ENCODE measurements at regions not wholly inside any gene's neighbourhood (a gene's known extent, or its start where the extent isn't known, plus 50 kb on each side); places are given as distances from the start of the nearest gene placed in this dataset.

- ATAC-seq: no peak
- H3K27ac ChIP-seq (ENCODE audit: low read length): no peak overlapping the region
Measured at GRCh38 chr16:55398762-55399161, 74.8 kb downstream of the IRX6 start.

DNA sequence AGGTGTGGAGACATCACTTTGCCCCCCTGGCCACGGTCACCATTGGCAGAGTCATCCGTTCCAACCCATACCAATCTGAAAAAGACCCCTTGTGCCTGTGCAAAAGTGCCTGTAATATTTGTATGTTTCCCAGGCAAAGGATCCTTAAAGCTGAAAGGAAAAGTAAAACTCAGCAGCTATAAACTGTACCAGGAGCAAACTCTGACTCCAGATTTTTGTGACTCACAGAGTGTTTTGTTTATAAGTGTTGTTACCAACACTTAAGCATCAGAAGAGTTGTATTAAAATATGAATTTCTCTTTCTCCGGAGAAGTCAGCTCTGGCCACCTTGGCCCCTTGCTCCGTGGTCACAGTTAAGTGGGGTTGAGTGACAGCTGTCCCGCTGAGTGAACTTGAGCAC is 75.9 kb downstream of the IRX6 start:
- intact Hi-C loops (cut with DNase I): no loop called here
- 87% methylated on average over 5 of the region's 5 CpGs for WGBS

More at GRCh38 chr16:55398762-55399161, 74.8 kb downstream of the IRX6 start:
- no peaks in the 10 kb centered on the region for H3K9me3 ChIP-seq (ENCODE audit: control insufficient read depth, low read length)
- H3K27me3 ChIP-seq (ENCODE audit: control insufficient read depth, insufficient read depth): peaks cover 3% of the 10 kb centered on the region
- 72% methylated on average over 10 of the region's 10 CpGs for WGBS
- H3K4me1 ChIP-seq (ENCODE audit: control insufficient read depth, insufficient read depth, low read length): no peaks in the 10 kb centered on the region
- intact Hi-C loops (cut with DNase I): no loop called here
- no peak overlapping the region for H3K4me3 ChIP-seq (ENCODE audit: low read length)
- no peak for DNase-seq

DNA sequence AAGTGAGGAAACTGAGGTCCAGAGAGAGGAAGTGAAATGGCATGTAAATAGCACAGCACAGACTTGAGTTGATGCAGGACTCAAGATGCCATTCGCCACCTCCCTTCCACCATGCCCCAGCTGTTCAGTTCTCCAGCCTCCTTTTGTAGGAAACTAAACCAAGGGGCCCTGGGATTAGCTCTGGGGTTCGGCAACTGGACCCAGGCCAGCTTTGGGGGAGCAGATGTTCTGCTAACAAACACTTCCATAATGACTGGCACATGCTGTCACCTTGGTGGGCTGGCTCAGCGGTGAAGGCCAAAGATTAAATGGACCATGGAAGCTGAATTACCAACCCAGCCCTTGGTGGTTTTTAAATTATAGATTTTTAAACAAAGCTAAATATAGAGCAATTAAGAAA is 77.0 kb downstream of the IRX6 start:
- Histone ChIP-seq H3K4me1 (ENCODE audit: control insufficient read depth, insufficient read depth, low read length) (no peaks in the 10 kb centered on the region), H3K4me3 (ENCODE audit: low read length) (no peak overlapping the region), H3K27me3 (ENCODE audit: control insufficient read depth, insufficient read depth) (peaks cover 5% of the 10 kb centered on the region), H3K27ac (ENCODE audit: low read length) (no peak overlapping the region), H3K9me3 (ENCODE audit: control insufficient read depth, low read length) (no peaks in the 10 kb centered on the region)
- no peak for DNase-seq
- WGBS: 77% methylated on average over 3 of the region's 3 CpGs
- no peak for ATAC-seq
- intact Hi-C loops (cut with DNase I): no loop called here

More for the DNA sequence above, 75.9 kb downstream of the IRX6 start:
- Histone ChIP-seq H3K27ac (ENCODE audit: low read length) (no peak overlapping the region), H3K9me3 (ENCODE audit: control insufficient read depth, low read length) (no peaks in the 10 kb centered on the region), H3K27me3 (ENCODE audit: control insufficient read depth, insufficient read depth) (peaks cover 5% of the 10 kb centered on the region), H3K4me1 (ENCODE audit: control insufficient read depth, insufficient read depth, low read length) (no peaks in the 10 kb centered on the region), H3K4me3 (ENCODE audit: low read length) (no peak overlapping the region)
- ATAC-seq (no peak), DNase-seq (no peak)

GRCh38 chr16:55403464-55403863 is 75.5 kb upstream of the MMP2 start:
- no peak overlapping the region for H3K4me3 ChIP-seq (ENCODE audit: low read length)
- H3K27me3 ChIP-seq (ENCODE audit: control insufficient read depth, insufficient read depth): peaks cover 5% of the 10 kb centered on the region
- H3K9me3 ChIP-seq (ENCODE audit: control insufficient read depth, low read length): no peaks in the 10 kb centered on the region
- 80% methylated on average over 1 of the region's 1 CpG for WGBS
- ATAC-seq (no peak), DNase-seq (no peak)
- no peak overlapping the region for H3K27ac ChIP-seq (ENCODE audit: low read length)
- no peaks in the 10 kb centered on the region for H3K4me1 ChIP-seq (ENCODE audit: control insufficient read depth, insufficient read depth, low read length)
- intact Hi-C loops (cut with DNase I): no loop called here

GRCh38 chr16:55406651-55407050 is 72.3 kb upstream of the MMP2 start:
- 40% methylated on average over 2 of the region's 2 CpGs for WGBS
- Histone ChIP-seq H3K4me1 (ENCODE audit: control insufficient read depth, insufficient read depth, low read length) (no peaks in the 10 kb centered on the region), H3K4me3 (ENCODE audit: low read length) (no peak overlapping the region), H3K27me3 (ENCODE audit: control insufficient read depth, insufficient read depth) (peaks cover 5% of the 10 kb centered on the region), H3K9me3 (ENCODE audit: control insufficient read depth, low read length) (no peaks in the 10 kb centered on the region), H3K27ac (ENCODE audit: low read length) (no peak overlapping the region)
- intact Hi-C loops (cut with DNase I): no loop called here
- ATAC-seq (no peak), DNase-seq (no peak)

DNA sequence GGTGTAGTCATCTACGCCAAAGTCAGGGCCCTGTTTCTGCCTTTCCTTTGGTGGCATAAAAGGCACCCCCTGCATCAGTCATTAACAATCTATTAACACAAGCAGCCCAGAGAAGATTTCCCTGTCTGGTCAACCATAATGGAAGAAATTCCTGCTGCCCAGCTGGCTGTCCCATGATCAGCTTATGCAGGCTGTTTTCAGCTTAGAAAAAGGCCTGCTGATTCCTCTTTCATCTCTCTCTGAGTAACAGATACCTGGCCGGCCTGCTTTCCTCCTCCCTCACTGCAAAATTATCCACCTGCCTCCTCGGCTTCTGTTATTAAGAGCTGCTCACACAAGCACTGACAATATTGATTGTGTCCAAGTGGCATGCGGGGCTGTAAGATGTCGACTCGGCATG is 70.3 kb upstream of the MMP2 start:
- DNase-seq (no peak), ATAC-seq (no peak)
- H3K27me3 ChIP-seq (ENCODE audit: control insufficient read depth, insufficient read depth): peaks cover 2% of the 10 kb centered on the region
- H3K9me3 ChIP-seq (ENCODE audit: control insufficient read depth, low read length): no peaks in the 10 kb centered on the region
- no peaks in the 10 kb centered on the region for H3K4me1 ChIP-seq (ENCODE audit: control insufficient read depth, insufficient read depth, low read length)
- no peak overlapping the region for H3K27ac ChIP-seq (ENCODE audit: low read length)
- H3K4me3 ChIP-seq (ENCODE audit: low read length): no peak overlapping the region
- 75% methylated on average over 6 of the region's 6 CpGs for WGBS
- intact Hi-C loops (cut with DNase I): no loop called here

- Histone ChIP-seq H3K27ac (ENCODE audit: low read length) (no peak overlapping the region), H3K9me3 (ENCODE audit: control insufficient read depth, low read length) (no peaks in the 10 kb centered on the region), H3K27me3 (ENCODE audit: control insufficient read depth, insufficient read depth) (no peaks in the 10 kb centered on the region), H3K4me1 (ENCODE audit: control insufficient read depth, insufficient read depth, low read length) (no peaks in the 10 kb centered on the region), H3K4me3 (ENCODE audit: low read length) (no peak overlapping the region)
- intact Hi-C loops (cut with DNase I): no loop called here
- WGBS: 53% methylated on average over 3 of the region's 3 CpGs
- DNase-seq (no peak), ATAC-seq (no peak)
Measured at GRCh38 chr16:55411231-55411630, 67.8 kb upstream of the MMP2 start.

DNA sequence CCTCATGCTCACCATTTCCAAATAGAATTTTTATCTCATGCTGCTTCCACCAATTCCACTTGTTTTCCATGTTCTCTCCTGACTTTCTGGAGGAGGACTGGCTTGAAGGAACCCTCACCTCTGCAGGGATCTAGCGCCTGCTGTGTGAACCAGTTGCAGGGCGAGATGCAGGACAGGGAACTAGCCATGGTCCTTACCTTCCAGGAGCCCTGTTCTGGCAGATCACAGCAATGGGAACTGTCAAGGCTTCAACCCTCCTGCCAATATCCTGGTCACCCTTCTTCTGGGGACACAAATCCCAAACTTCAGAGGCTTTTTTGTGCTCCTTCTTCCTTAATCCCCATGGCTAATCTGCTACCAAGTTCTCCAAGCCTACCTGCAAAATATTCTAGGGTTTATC is 60.4 kb upstream of the MMP2 start:
- Histone ChIP-seq H3K27ac (ENCODE audit: low read length) (no peak overlapping the region), H3K4me3 (ENCODE audit: low read length) (no peak overlapping the region), H3K4me1 (ENCODE audit: control insufficient read depth, insufficient read depth, low read length) (no peaks in the 10 kb centered on the region), H3K27me3 (ENCODE audit: control insufficient read depth, insufficient read depth) (no peaks in the 10 kb centered on the region), H3K9me3 (ENCODE audit: control insufficient read depth, low read length) (no peaks in the 10 kb centered on the region)
- intact Hi-C loops (cut with DNase I): no loop called here
- ATAC-seq (no peak), DNase-seq (no peak)
- WGBS: 20% methylated on average over 2 of the region's 2 CpGs

DNA sequence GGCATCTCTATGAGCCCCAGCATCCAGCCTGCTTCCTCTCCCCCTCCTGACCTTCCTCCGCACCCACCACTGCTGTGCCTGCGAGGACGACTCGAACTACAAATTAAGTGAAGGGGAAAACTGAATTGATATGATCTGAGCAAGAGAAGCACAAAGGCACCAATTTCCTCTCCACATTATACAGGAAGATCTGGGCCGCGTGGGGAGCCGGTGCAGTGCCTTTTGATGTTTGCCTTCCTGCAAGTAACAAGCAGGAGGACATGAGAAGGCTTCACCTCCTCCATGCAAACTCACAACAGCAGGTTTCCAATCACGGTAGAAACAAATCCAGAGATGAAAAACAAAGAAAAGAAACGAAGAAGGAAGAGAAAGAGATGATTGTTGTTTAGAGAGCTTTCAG is 57.8 kb upstream of the MMP2 start:
- Histone ChIP-seq H3K9me3 (ENCODE audit: control insufficient read depth, low read length) (no peaks in the 10 kb centered on the region), H3K27me3 (ENCODE audit: control insufficient read depth, insufficient read depth) (no peaks in the 10 kb centered on the region), H3K27ac (ENCODE audit: low read length) (no peak overlapping the region), H3K4me3 (ENCODE audit: low read length) (no peak overlapping the region), H3K4me1 (ENCODE audit: control insufficient read depth, insufficient read depth, low read length) (no peaks in the 10 kb centered on the region)
- ATAC-seq: no peak
- intact Hi-C loops (cut with DNase I): no loop called here
- 42% methylated on average over 9 of the region's 9 CpGs for WGBS
- DNase-seq: no peak

DNA sequence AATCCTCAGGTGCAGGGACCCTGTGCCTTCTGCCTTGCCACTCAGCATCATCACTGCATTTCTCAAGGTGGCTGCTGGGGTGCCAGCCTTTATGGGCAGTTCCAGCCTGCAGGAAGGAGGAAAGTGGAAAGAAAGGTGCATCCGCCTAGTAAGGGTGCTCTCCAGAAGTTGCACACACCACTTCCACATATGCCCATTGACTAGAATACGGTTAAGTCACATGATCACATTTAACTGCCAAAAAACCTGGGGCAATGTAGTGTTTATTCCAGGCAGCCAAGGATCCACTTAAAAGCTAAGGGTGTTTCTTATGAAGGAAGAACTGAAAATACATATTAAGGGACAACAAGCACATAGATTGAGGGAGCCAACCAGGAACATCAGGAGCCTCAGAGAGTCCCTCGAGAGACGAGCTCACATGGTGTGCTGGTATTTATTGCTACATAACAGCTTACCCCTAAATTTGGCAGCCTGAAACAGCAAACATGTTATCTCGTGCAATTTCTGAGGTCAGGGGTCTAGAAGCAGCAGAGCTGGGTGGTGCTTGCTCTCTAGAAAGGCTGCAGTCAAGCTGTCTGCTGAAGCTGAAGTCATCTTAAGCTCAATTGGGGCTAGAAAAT is 52.0 kb upstream of the MMP2 start:
- 53% methylated on average over 5 of the region's 5 CpGs for WGBS
- ATAC-seq: no peak

More for the DNA sequence above, 52.0 kb upstream of the MMP2 start:
- no peaks in the 10 kb centered on the region for H3K9me3 ChIP-seq (ENCODE audit: control insufficient read depth, low read length)
- H3K27me3 ChIP-seq (ENCODE audit: control insufficient read depth, insufficient read depth): no peaks in the 10 kb centered on the region
- H3K4me3 ChIP-seq (ENCODE audit: low read length): no peak overlapping the region
- H3K4me1 ChIP-seq (ENCODE audit: control insufficient read depth, insufficient read depth, low read length): no peaks in the 10 kb centered on the region
- intact Hi-C loops (cut with DNase I): no loop called here
- DNase-seq: no peak
- H3K27ac ChIP-seq (ENCODE audit: low read length): no peak overlapping the region

Measured in right cardiac atrium (tissue), 5 donors.